Heart left ventricle (tissue), 13 donors: ENCODE measurements at regions not wholly inside any gene's neighbourhood (a gene's known extent, or its start where the extent isn't known, plus 50 kb on each side); places are given as distances from the start of the nearest gene placed in this dataset.

Experiments
- POLR2A ChIP-seq, 2 donors: fragments of 450-650 bp; IDR thresholded peaks; one replicate each; pipeline ENCODE4 v1.6.1; 2017; ENCODE audit warnings: antibody characterized with exemption in 2 of 2, mild to moderate bottlenecking in 2 of 2, moderate library complexity in 2 of 2
- TF ChIP-seq, protein P1 (sequence below), 12 donors: fragments of 200-600 bp; sonication (generic) in 4 of 12; IDR thresholded peaks; one replicate each; pipeline versions ENCODE4 v1.5.0 to v1.8.0; 2018 to 2022; ENCODE audit warnings: antibody characterized with exemption in 12 of 12, mild to moderate bottlenecking in 5 of 12
- donor health status: ischemic (EF 13 %, LVEDD 7.1; RV severe dilation, severe dysfunction).
- donor health status: DM: no; HTN: yes; CAD: no.
- donor health status: DM: no; HTN: no; CAD: no.
- donor health status: ischemic (EF 25% LVEDD 6.9; RV normal size, moderate dysfunction).
- donor health status: ischemic (EF 25% LVEDD 5.7; RV mildly dilated, moderate dysfunction).
- donor health status: ischemic (EF 35%, LVEDD 5.7; RV mildly dilated, moderate dysfunction).
- donor health status: nonischemic (EF 11% LVEDD 7.7; RV severe dilation, severe dysfunction).
- donor health status: DM: yes; HTN: yes; CAD: no.
- donor health status: PGD.
- donor health status: ischemic (EF 29% LVEDD 5.4; RV normal size, mild dysfunction).
- donor health status: nonischemic (EF 23%, LVEDD 6.1; RV moderate dilation, normal function).

DNA sequence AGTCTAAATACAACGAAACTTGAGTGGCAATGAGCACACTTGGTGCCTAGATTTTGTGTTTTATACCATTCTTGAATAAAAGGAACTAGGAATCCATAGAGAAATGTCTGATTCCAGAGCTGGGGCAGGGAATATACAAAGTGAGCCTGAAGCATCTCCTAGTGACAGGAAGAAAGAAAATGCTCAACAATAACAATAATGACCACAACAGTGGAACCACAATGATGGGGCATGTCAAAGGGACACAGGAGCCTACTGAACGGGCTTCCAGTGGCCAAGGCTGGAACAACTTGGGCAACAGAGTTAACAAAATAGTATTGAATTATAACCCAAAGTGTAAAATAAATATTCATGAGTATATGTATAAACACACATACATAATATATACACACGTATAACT is 94.4 kb upstream of the ADCY1 start:
- TF ChIP-seq, protein P1, sequence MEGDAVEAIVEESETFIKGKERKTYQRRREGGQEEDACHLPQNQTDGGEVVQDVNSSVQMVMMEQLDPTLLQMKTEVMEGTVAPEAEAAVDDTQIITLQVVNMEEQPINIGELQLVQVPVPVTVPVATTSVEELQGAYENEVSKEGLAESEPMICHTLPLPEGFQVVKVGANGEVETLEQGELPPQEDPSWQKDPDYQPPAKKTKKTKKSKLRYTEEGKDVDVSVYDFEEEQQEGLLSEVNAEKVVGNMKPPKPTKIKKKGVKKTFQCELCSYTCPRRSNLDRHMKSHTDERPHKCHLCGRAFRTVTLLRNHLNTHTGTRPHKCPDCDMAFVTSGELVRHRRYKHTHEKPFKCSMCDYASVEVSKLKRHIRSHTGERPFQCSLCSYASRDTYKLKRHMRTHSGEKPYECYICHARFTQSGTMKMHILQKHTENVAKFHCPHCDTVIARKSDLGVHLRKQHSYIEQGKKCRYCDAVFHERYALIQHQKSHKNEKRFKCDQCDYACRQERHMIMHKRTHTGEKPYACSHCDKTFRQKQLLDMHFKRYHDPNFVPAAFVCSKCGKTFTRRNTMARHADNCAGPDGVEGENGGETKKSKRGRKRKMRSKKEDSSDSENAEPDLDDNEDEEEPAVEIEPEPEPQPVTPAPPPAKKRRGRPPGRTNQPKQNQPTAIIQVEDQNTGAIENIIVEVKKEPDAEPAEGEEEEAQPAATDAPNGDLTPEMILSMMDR (IDR thresholded peaks at IDR 0.05) = no peak
- no peak for TF ChIP-seq POLR2A (IDR thresholded peaks at IDR 0.05)
